ENCODE measurements at regions not wholly inside any gene's neighbourhood (a gene's known extent, or its start where the extent isn't known, plus 50 kb on each side); places are given as distances from the start of the nearest gene placed in this dataset.

DNA sequence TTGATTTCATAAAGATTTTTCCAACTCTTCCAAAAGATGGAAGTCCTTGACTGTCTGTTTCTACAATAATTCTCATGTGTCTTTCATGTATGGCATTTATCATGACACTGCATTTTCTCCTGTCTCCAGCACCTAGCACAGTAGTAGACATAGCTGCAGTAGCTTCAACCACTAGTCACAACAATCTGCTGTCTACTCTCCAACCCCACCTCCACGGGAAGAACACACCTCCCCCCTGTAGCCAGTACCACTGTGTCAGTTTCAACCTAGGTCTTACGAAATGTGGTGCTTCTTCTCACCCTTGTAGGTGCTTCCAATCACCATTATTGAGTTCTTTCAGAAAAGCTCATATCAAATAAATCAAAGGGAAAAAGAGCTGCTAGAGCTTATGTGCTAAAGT, 425.1 kb upstream of the ADAMTS5 start:
- H3K79me2 ChIP-seq (ENCODE audit: insufficient read depth, low read length), result no peaks in the 10 kb centered on the region
- no peaks in the 10 kb centered on the region; the same call in 1 of the 2 replicates for H3K9me3 ChIP-seq (ENCODE audit: insufficient read depth, low read length)
- no peak overlapping the region for H3K9ac ChIP-seq (ENCODE audit: low read length)
- H3K4me2 ChIP-seq (ENCODE audit: low read depth, low read length, poor library complexity, severe bottlenecking), result no peak overlapping the region
- H3K9me2 ChIP-seq (replicated peaks; ENCODE audit: insufficient read depth, low read length), result no peaks in the 10 kb centered on the region
- H2AFZ ChIP-seq (ENCODE audit: low read depth, low read length, severe bottlenecking), result no peak overlapping the region
- no peaks in the 10 kb centered on the region for H3K27me3 ChIP-seq (ENCODE audit: low read length)
- TF ChIP-seq EZH2phosphoT487 (conservative IDR thresholded peaks at IDR 0.05; ENCODE audit: low read length), result no peak
- TF ChIP-seq, protein P1, sequence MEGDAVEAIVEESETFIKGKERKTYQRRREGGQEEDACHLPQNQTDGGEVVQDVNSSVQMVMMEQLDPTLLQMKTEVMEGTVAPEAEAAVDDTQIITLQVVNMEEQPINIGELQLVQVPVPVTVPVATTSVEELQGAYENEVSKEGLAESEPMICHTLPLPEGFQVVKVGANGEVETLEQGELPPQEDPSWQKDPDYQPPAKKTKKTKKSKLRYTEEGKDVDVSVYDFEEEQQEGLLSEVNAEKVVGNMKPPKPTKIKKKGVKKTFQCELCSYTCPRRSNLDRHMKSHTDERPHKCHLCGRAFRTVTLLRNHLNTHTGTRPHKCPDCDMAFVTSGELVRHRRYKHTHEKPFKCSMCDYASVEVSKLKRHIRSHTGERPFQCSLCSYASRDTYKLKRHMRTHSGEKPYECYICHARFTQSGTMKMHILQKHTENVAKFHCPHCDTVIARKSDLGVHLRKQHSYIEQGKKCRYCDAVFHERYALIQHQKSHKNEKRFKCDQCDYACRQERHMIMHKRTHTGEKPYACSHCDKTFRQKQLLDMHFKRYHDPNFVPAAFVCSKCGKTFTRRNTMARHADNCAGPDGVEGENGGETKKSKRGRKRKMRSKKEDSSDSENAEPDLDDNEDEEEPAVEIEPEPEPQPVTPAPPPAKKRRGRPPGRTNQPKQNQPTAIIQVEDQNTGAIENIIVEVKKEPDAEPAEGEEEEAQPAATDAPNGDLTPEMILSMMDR (IDR thresholded peaks at IDR 0.05; ENCODE audit: insufficient read depth, low read length, poor library complexity, severe bottlenecking), result no peak
- H3K4me3 ChIP-seq (ENCODE audit: insufficient read depth, low read length, poor library complexity, severe bottlenecking), result no peak overlapping the region
- H3F3A ChIP-seq (ENCODE audit: insufficient read depth), result no peaks in the 10 kb centered on the region
- H3K27ac ChIP-seq (ENCODE audit: low read depth, low read length), result no peak overlapping the region
- H3K36me3 ChIP-seq (ENCODE audit: low read length), result no peaks in the 10 kb centered on the region
- no peaks in the 10 kb centered on the region for H4K20me1 ChIP-seq (ENCODE audit: low read depth, low read length)

DNA sequence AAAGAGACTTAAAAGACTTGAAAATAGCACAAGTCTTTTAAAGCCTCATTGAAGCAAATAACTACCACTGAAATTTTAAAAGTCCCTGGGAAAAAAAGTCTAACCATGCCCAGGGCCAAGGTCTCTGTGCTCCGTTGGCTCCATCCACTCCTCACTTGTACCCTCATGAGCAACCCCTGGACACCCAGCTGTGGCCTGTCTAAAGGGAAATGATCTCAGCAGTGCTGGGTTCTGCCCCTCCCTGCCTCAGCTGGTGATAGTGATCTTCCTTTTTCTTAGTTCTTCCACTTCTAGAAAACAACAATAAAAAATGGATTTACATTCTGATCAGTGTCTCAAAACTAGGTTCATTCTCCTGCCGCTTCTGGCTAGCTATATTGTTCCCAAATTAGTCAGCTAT, 423.5 kb upstream of the ADAMTS5 start:
- Histone ChIP-seq H3K79me2 (ENCODE audit: insufficient read depth, low read length) (no peaks in the 10 kb centered on the region), H3K9me3 (ENCODE audit: insufficient read depth, low read length) (no peaks in the 10 kb centered on the region; the same call in 1 of the 2 replicates), H3K27ac (ENCODE audit: low read depth, low read length) (no peak overlapping the region), H3K36me3 (ENCODE audit: low read length) (no peaks in the 10 kb centered on the region), H2AFZ (ENCODE audit: low read depth, low read length, severe bottlenecking) (no peak overlapping the region), H3K4me3 (ENCODE audit: insufficient read depth, low read length, poor library complexity, severe bottlenecking) (no peak overlapping the region), H3K9ac (ENCODE audit: low read length) (no peak overlapping the region), H3K4me2 (ENCODE audit: low read depth, low read length, poor library complexity, severe bottlenecking) (no peak overlapping the region), H3K27me3 (ENCODE audit: low read length) (no peaks in the 10 kb centered on the region), H3K9me2 (replicated peaks; ENCODE audit: insufficient read depth, low read length) (no peaks in the 10 kb centered on the region), H3F3A (ENCODE audit: insufficient read depth) (no peaks in the 10 kb centered on the region), H4K20me1 (ENCODE audit: low read depth, low read length) (no peaks in the 10 kb centered on the region)
- TF ChIP-seq, protein P1 (IDR thresholded peaks at IDR 0.05; ENCODE audit: insufficient read depth, low read length, poor library complexity, severe bottlenecking), result no peak
- TF ChIP-seq EZH2phosphoT487 (conservative IDR thresholded peaks at IDR 0.05; ENCODE audit: low read length), result no peak

DNA sequence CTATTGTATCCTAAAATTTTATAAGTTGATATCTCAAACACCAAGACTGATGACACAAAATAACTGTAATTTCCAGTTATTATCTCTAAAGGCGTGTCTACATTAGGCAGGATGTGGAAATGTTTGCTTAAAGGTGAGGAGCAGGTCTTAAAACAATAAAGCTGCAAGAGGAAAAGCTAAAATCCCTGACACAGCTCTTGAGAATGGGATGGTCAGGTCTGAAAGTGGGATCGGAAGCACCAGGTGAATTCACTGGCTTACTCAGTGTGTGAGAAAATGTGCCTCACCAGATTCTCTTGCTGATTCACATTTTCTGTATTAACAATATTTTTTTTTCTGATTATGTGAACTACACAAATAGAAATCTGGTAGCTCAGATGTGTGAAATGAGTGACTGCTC, 421.9 kb upstream of the ADAMTS5 start:
- no peak overlapping the region for H3K9ac ChIP-seq (ENCODE audit: low read length)
- H3K9me2 ChIP-seq (replicated peaks; ENCODE audit: insufficient read depth, low read length), result no peaks in the 10 kb centered on the region
- H3K36me3 ChIP-seq (ENCODE audit: low read length), result no peaks in the 10 kb centered on the region
- TF ChIP-seq EZH2phosphoT487 (conservative IDR thresholded peaks at IDR 0.05; ENCODE audit: low read length), result no peak
- TF ChIP-seq, protein P1 (IDR thresholded peaks at IDR 0.05; ENCODE audit: insufficient read depth, low read length, poor library complexity, severe bottlenecking), result no peak
- H3K9me3 ChIP-seq (ENCODE audit: insufficient read depth, low read length), result no peaks in the 10 kb centered on the region
- no peaks in the 10 kb centered on the region for H3K79me2 ChIP-seq (ENCODE audit: insufficient read depth, low read length)
- no peak overlapping the region for H2AFZ ChIP-seq (ENCODE audit: low read depth, low read length, severe bottlenecking)
- H4K20me1 ChIP-seq (ENCODE audit: low read depth, low read length), result no peaks in the 10 kb centered on the region
- no peak overlapping the region for H3K4me3 ChIP-seq (ENCODE audit: insufficient read depth, low read length, poor library complexity, severe bottlenecking)
- H3F3A ChIP-seq (ENCODE audit: insufficient read depth), result no peaks in the 10 kb centered on the region
- H3K27me3 ChIP-seq (ENCODE audit: low read length), result no peaks in the 10 kb centered on the region
- H3K27ac ChIP-seq (ENCODE audit: low read depth, low read length), result no peak overlapping the region
- H3K4me2 ChIP-seq (ENCODE audit: low read depth, low read length, poor library complexity, severe bottlenecking), result no peak overlapping the region
